GM21526 (cell line): ENCODE measurements at regions not wholly inside any gene's neighbourhood (a gene's known extent, or its start where the extent isn't known, plus 50 kb on each side); places are given as distances from the start of the nearest gene placed in this dataset.
"Not testable (repeated sequence)": the region's sequence is repeated elsewhere in the genome, so short reads cannot be mapped to it uniquely, and the experiment has no call there.

Experiments used
- ATAC-seq: cut with Tn5 transposase; IDR thresholded peaks from one replicate; pipeline ENCODE4 v1.9.1; 2021; ENCODE audit warnings: moderate library complexity; ENCODE audit not compliant: unreplicated experiment, low FRiP score

- no peak for ATAC-seq
These were observed 127.1 kb upstream of the PTPRZ1 start for GRCh38 chr7:121745856-121746255.

GRCh38 chr7:121744877-121745276, 128.1 kb upstream of the PTPRZ1 start:
- no peak for ATAC-seq

DNA sequence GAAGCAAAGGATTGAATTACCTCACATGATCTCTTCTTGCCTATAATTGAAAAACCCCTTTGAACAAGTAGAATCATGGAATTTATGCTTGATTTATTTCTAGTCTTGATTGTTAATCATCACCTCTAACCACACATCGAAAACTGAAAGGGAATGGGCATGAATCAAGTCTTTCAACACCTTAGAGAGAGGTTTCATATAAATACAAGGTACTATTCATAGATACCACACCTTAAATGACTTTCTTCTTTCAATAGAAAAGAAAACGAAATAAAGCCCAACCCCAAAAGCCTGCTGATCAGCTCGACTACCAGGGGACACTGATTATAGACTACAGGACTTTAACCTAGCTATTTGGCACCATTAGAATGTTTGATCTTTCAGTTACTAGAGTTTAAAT, 128.6 kb upstream of the PTPRZ1 start:
- no peak for ATAC-seq

- ATAC-seq: no peak
These were observed 131.1 kb upstream of the PTPRZ1 start for GRCh38 chr7:121741896-121742295.

DNA sequence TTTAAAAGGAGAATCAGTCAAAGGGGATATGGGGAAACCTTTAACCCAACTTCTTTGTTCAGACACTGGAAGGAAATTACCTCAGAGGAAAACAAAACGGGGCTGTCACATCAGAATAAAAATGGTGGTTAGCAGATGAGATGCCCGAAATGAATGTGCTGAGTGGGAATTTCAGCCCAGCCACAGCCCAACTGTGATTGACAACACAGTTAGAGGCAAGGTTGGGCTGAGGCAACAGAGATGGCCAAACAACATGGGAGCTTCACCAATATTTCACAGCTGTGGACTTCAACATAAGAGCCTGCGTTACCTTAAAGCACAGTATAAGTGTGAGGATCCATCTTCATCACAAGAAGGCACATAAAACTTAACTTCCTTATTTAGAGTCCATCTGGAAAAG, 133.5 kb upstream of the PTPRZ1 start:
- ATAC-seq: no peak

GRCh38 chr7:121730869-121731268, 142.1 kb upstream of the PTPRZ1 start:
- ATAC-seq: no peak

GRCh38 chr7:121714559-121715303, 158.2 kb upstream of the PTPRZ1 start:
- no peak for ATAC-seq

GRCh38 chr7:121712961-121713360, 160.0 kb upstream of the PTPRZ1 start:
- ATAC-seq: not testable (repeated sequence)

DNA sequence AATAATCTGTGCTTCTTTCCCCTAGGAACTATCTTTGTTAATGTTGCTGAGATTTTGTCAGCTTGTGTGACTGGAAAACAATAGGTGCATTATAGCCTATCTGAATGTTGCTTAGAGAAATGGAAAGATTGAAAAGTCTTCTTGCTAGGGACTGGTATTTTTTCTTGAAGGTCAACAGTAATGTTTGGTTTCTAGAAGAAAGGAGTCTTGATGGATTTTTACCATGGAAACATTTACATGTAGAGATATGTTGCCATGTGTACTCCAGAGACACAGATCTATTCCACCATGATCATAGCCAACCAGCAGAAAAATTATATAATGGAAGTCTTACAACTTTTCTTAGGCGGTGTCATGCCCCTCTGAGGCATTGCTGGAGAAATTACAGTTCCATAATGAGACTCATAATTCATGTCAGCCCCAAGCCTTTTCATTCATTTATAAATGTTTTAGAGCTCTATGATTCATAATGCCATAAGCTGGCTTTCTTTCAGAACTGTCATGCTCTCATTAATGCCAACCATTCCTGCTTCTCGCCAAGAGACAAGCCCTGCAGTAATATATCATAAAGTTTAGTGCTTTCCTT, 175.1 kb upstream of the PTPRZ1 start:
- ATAC-seq: no peak

GRCh38 chr7:121696954-121697353, 176.0 kb upstream of the PTPRZ1 start:
- ATAC-seq: no peak

GRCh38 chr7:121689749-121690148, 183.2 kb upstream of the PTPRZ1 start:
- no peak for ATAC-seq

DNA sequence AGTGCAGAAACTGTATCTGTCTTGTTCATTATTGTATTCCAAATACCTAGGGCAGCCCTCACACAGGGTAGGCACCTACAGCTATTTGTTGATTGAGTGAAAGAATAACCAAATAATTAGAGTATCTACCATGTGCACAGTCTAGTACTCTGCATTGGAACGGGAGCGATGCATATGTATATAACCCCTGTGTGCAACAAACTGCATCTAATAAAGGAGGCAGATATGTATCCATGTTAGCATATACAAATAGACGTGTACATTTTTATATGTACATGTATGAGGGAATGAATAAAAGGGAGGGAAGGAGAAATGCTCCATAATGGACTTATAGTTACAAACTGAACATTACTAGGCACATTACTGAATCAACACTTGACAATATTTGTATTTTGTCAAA, 191.3 kb upstream of the PTPRZ1 start:
- ATAC-seq: no peak

DNA sequence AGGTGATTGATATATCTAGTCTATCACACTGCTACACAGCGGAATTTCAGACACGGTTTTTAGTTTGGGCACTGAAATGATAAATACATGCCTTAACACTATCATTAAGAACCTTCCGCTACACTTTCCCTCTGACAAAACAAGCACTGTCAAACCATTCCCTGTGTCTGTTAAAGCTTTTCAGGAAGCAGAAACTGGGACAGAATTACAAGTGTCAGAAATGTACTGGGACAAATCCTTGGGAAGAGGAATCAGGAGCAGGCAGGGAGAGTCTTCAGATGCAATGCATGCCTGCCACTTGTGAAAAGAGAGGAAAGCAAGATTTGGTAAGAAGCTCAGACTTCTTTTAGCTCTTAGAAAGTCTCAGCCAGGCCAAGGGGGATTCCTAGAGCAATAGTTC, 196.8 kb upstream of the PTPRZ1 start:
- no peak for ATAC-seq

DNA sequence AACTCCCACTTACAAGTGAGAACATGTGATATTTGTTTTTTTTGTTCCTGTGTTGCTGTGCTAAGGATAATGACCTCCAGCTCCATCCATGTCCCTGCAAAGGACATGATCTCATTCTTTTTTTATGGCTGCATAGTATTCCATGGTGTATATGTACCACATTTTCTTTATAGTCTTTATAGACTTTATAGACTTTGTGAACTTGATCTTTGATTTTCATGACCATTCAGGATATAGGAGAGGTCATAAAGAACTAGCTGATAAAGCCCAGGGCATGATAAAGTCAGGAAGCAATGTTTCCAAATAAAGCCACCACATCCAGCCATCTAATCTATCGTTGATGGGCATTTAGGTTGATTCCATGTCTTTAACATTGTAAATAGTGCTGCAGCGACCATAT, 198.5 kb upstream of the PTPRZ1 start:
- not testable (repeated sequence) for ATAC-seq

- ATAC-seq: no peak
These were observed 203.8 kb upstream of the PTPRZ1 start for GRCh38 chr7:121669144-121669543.

DNA sequence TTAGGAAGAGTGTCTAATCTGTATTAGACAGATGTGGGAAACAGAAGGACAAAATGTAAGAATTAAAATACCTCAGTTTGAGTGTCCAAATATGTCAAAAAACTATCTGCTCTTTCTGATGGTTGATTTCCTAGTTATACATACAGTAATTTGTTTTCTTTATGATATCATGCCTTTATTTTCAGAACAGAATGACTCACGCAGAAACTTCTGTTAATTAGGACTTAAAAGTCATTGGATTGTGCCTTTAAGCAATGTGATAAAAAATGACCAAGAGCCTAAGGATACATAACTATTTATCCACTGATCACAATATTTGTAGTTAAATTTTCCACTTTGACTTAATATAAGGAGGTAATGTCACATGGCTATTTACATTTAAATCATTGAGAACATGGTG, 206.7 kb upstream of the PTPRZ1 start:
- ATAC-seq: no peak

GRCh38 chr7:121643320-121643719, 229.6 kb upstream of the PTPRZ1 start:
- ATAC-seq: no peak

DNA sequence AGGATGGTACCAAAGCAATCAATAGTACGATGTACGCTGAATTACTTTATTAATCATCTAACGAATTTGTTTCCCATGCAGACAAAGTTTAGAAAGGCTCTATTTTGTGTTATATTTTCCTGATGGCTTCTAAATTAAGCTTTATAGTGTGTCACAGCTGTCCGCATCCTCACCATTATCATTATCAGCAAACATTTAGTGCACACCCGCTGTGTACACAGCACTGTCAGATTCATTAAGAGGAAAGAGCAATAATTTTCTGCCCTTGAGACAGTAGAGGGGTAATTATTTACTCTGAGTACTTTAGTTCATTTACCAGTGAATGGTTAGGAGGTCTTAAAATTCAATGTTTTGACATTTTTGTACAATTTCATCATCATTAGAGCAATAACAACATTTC, 233.3 kb upstream of the PTPRZ1 start:
- ATAC-seq: no peak

DNA sequence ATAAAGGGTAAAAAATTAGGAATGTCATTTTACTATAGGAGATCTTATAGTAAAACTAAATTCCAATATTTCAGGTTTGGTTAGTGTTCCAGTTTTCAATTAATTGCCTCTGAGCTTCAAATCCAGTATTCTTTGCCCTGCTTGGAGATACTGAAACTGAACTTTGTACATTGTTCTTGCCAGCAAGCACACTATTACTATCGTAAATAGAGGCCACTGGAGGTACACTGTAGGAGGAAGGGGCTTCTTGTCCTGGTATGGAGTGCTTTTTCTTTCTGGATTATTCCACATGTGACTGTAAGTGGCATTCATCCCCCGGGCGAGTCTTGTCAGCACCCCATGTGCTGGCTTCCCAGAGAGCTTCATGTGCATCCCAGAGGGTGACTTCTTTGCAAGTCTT, 234.7 kb upstream of the PTPRZ1 start:
- no peak for ATAC-seq

GRCh38 chr7:121634356-121634755, 238.2 kb upstream of the FAM3C start:
- no peak for ATAC-seq

DNA sequence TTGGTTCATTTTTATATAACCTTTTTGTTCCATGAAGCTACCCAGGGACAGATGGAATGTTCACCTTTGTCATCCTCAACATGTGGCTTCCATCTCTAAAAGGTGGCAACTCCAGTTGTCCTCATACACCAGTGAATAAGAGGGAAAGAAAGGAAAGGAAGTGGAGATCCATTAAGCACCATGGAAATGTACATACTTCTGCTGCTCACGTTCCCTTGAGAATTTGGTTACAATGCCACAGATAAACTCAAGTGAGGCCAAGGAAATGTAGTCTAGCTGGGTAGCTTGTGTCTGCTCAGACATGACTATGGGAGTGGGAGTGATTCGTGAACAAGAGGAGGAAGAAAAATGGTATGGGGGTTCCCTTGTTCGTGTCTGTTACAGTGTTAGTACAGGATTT, 237.1 kb upstream of the FAM3C start:
- no peak for ATAC-seq

GRCh38 chr7:121624958-121625357, 228.8 kb upstream of the FAM3C start:
- no peak for ATAC-seq
